ENCODE measurements at regions not wholly inside any gene's neighbourhood (a gene's known extent, or its start where the extent isn't known, plus 50 kb on each side); places are given as distances from the start of the nearest gene placed in this dataset.

GRCh38 chr2:5751873-5752482 lies 59.8 kb downstream of the SOX11 start:
- no peak for DNase-seq

GRCh38 chr2:5756272-5756671 lies 64.1 kb downstream of the SOX11 start:
- no peak for DNase-seq

- no peak for DNase-seq
Measured at GRCh38 chr2:5758346-5758745, 66.2 kb downstream of the SOX11 start.

- DNase-seq: no peak
Measured at GRCh38 chr2:5759949-5760348, 67.8 kb downstream of the SOX11 start.

- no peak for DNase-seq
Measured at GRCh38 chr2:5763531-5763930, 71.3 kb downstream of the SOX11 start.

- DNase-seq: no peak
Measured at GRCh38 chr2:5764041-5764440, 71.9 kb downstream of the SOX11 start.

- DNase-seq: no peak
Measured at GRCh38 chr2:5766056-5766455, 73.9 kb downstream of the SOX11 start.

GRCh38 chr2:5766561-5766960 lies 74.4 kb downstream of the SOX11 start:
- no peak for DNase-seq

GRCh38 chr2:5777131-5777535 lies 84.9 kb downstream of the SOX11 start:
- DNase-seq: no peak

GRCh38 chr2:5781679-5782078 lies 89.5 kb downstream of the SOX11 start:
- DNase-seq: no peak

- no peak for DNase-seq
Measured at GRCh38 chr2:5782103-5782502, 89.9 kb downstream of the SOX11 start.

- DNase-seq: no peak
Measured at GRCh38 chr2:5788447-5788846, 96.3 kb downstream of the SOX11 start.

GRCh38 chr2:5791371-5791770 lies 99.2 kb downstream of the SOX11 start:
- no peak for DNase-seq

- no peak for DNase-seq
Measured at GRCh38 chr2:5794012-5794411, 101.8 kb downstream of the SOX11 start.

GRCh38 chr2:5798084-5798483 lies 105.9 kb downstream of the SOX11 start:
- DNase-seq: no peak

GRCh38 chr2:5799348-5799747 lies 107.2 kb downstream of the SOX11 start:
- no peak for DNase-seq

- no peak for DNase-seq
Measured at GRCh38 chr2:5803547-5803946, 111.4 kb downstream of the SOX11 start.

GRCh38 chr2:5818961-5819600 lies 126.9 kb downstream of the SOX11 start:
- no peak for DNase-seq

GRCh38 chr2:5824126-5824525 lies 131.9 kb downstream of the SOX11 start:
- no peak for DNase-seq

- DNase-seq: no peak
Measured at GRCh38 chr2:5825686-5826085, 133.5 kb downstream of the SOX11 start.

GRCh38 chr2:5826979-5827655 lies 134.9 kb downstream of the SOX11 start:
- no peak for DNase-seq

- no peak for DNase-seq
Measured at GRCh38 chr2:5834501-5834900, 142.3 kb downstream of the SOX11 start.

- no peak for DNase-seq
Measured at GRCh38 chr2:5839550-5839949, 147.4 kb downstream of the SOX11 start.

GRCh38 chr2:5841126-5841525 lies 148.9 kb downstream of the SOX11 start:
- DNase-seq: no peak

- no peak for DNase-seq
Measured at GRCh38 chr2:5842326-5842725, 150.1 kb downstream of the SOX11 start.

Data from NCI-H526 (cell line).